ENCODE measurements at regions not wholly inside any gene's neighbourhood (a gene's known extent, or its start where the extent isn't known, plus 50 kb on each side); places are given as distances from the start of the nearest gene placed in this dataset.

DNA sequence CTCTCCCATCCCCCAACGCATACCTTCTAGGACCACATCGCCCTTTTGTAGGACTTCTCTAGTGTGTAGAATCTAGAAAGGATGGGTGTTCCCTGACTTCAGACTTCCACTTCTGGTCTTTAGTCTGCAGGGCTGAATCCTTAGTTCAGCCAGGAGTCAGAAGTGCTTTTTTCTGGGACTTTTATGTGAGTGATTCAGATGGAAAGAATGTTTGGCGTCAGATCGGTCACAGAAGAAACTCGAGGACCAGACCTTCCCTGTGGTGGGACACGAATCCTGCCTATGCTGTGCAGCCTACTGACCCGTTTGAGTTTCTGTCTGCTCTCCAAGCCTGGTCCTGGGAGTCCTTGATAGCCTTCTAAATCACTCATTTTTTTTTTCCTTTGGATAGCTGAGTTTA, 165.4 kb upstream of the SSTR1 start:
- Histone ChIP-seq H3K36me3 (no peaks in the 10 kb centered on the region), H3K4me1 (ENCODE audit: insufficient read depth) (no peaks in the 10 kb centered on the region), H3K9me3 (no peaks in the 10 kb centered on the region), H3K4me3 (no peak overlapping the region), H3K27ac (no peak overlapping the region), H3K27me3 (no peaks in the 10 kb centered on the region)
- intact Hi-C loops (cut with DNase I): no loop called here
- no peak for DNase-seq
- TF ChIP-seq EP300 (IDR thresholded peaks at IDR 0.05) (no peak), POLR2A (IDR thresholded peaks at IDR 0.05) (no peak)
- TF ChIP-seq, protein P1, sequence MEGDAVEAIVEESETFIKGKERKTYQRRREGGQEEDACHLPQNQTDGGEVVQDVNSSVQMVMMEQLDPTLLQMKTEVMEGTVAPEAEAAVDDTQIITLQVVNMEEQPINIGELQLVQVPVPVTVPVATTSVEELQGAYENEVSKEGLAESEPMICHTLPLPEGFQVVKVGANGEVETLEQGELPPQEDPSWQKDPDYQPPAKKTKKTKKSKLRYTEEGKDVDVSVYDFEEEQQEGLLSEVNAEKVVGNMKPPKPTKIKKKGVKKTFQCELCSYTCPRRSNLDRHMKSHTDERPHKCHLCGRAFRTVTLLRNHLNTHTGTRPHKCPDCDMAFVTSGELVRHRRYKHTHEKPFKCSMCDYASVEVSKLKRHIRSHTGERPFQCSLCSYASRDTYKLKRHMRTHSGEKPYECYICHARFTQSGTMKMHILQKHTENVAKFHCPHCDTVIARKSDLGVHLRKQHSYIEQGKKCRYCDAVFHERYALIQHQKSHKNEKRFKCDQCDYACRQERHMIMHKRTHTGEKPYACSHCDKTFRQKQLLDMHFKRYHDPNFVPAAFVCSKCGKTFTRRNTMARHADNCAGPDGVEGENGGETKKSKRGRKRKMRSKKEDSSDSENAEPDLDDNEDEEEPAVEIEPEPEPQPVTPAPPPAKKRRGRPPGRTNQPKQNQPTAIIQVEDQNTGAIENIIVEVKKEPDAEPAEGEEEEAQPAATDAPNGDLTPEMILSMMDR (IDR thresholded peaks at IDR 0.05): no peak
- WGBS, 3 donors: 23 to 26% (median 24%) methylated on average over 7 of the region's 7 CpGs

DNA sequence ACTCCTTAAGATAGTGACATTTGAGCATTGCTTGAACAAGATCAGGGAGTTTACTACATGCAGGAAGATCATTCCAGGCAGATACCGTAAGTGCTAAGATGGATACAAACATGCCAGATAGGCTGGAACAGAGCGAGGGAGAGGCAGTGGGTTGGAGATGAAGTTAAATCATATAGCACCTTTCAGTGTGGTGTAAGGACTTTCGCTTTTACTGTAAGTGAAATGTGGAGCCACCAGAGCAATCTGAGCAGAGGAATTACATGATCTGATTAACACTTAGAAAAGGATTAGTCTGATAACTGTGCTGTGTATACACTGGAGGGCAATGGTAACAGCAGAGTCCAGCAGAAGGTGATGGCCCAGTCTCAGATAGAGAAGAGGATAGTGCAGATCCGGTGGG, 163.0 kb upstream of the SSTR1 start:
- Histone ChIP-seq H3K4me1 (ENCODE audit: insufficient read depth) (no peaks in the 10 kb centered on the region), H3K27ac (no peak overlapping the region), H3K4me3 (no peak overlapping the region), H3K9me3 (no peaks in the 10 kb centered on the region), H3K27me3 (no peaks in the 10 kb centered on the region), H3K36me3 (no peaks in the 10 kb centered on the region)
- 90 to 93% (median 90%) methylated on average over 4 of the region's 4 CpGs for WGBS, 3 donors
- no peak for TF ChIP-seq EP300 (IDR thresholded peaks at IDR 0.05)
- no peak for TF ChIP-seq POLR2A (IDR thresholded peaks at IDR 0.05)
- TF ChIP-seq, protein P1 (IDR thresholded peaks at IDR 0.05): no peak
- intact Hi-C loops (cut with DNase I): no loop called here
- DNase-seq: no peak

DNA sequence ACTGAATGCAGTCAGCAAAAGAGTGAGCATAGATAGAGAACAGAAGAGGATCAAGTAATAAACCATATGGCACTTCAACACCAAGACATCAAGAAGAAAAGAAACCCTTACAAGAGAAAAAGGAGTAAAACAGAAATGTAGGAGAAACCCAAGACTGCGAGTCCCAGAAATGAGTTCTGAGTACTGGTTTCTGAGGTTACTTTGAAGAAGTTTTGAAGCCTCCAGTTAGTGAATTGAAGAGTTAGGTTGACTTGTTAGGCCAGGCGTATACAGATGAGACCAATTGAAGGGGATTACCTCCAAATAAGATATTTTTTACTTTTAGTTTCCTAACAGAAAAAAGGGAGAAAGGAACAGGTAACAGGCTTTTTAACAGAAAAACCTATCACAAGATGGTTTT, 162.2 kb upstream of the SSTR1 start:
- no peaks in the 10 kb centered on the region for H3K36me3 ChIP-seq
- TF ChIP-seq, protein P1 (IDR thresholded peaks at IDR 0.05): no peak
- TF ChIP-seq POLR2A (IDR thresholded peaks at IDR 0.05) (no peak), EP300 (IDR thresholded peaks at IDR 0.05) (no peak)
- WGBS, 3 donors: 95 to 97% (median 95%) methylated on average over 2 of the region's 2 CpGs
- no peaks in the 10 kb centered on the region for H3K9me3 ChIP-seq
- H3K4me1 ChIP-seq (ENCODE audit: insufficient read depth): no peaks in the 10 kb centered on the region
- H3K27ac ChIP-seq: no peak overlapping the region
- no peak for DNase-seq
- H3K4me3 ChIP-seq: no peak overlapping the region
- no peaks in the 10 kb centered on the region for H3K27me3 ChIP-seq
- intact Hi-C loops (cut with DNase I): no loop called here

DNA sequence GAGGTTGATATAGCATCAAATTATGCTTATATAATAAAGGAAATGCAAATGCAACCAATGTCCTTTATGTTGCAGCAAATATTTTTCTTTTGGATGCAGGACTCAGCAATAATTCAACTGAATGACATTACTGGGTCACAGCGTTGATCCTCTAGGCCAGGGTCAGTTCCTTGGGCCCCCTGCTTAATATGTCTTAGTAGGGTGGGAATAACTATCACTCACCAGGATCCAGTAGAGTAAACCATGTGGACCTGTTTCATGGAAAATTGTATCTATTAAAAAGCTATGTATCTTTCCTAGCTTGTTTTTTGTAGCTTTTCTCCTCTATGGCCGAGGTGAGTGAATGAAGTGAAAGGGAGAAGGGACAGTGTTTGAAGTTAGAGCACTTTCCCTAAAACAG, 161.5 kb upstream of the SSTR1 start:
- Histone ChIP-seq H3K4me1 (ENCODE audit: insufficient read depth) (no peaks in the 10 kb centered on the region), H3K27me3 (no peaks in the 10 kb centered on the region), H3K27ac (no peak overlapping the region), H3K36me3 (no peaks in the 10 kb centered on the region), H3K4me3 (no peak overlapping the region), H3K9me3 (no peaks in the 10 kb centered on the region)
- WGBS, 3 donors: 86 to 91% (median 86%) methylated on average over 2 of the region's 2 CpGs
- intact Hi-C loops (cut with DNase I): no loop called here
- TF ChIP-seq EP300 (IDR thresholded peaks at IDR 0.05): no peak
- TF ChIP-seq POLR2A (IDR thresholded peaks at IDR 0.05): no peak
- TF ChIP-seq, protein P1 (IDR thresholded peaks at IDR 0.05): no peak
- DNase-seq: no peak

Data from ovary (tissue), 7 donors.